Retinal pigment epithelial cell (primary cell): ENCODE measurements at regions not wholly inside any gene's neighbourhood (a gene's known extent, or its start where the extent isn't known, plus 50 kb on each side); places are given as distances from the start of the nearest gene placed in this dataset.
"Not testable (repeated sequence)": the region's sequence is repeated elsewhere in the genome, so short reads cannot be mapped to it uniquely, and the experiment has no call there.

Experiments used
- DNase-seq: peaks from one replicate; pipeline ENCODE4 v3.0.0-alpha.2; 2010; ENCODE audit warnings: low read depth
- H3K4me3 ChIP-seq: 2 replicates; pipeline ENCODE4 v1.5.1; 2011; ENCODE audit warnings: mild to moderate bottlenecking, low read length, control low read depth, moderate library complexity
- CTCF ChIP-seq: conservative IDR thresholded peaks from 2 replicates; pipeline ENCODE4 v1.5.1; 2011; ENCODE audit warnings: low read depth, low read length, control low read depth, inconsistent platforms

- no peak for TF ChIP-seq CTCF
- DNase-seq: no peak
- no peak overlapping the region for H3K4me3 ChIP-seq
These were observed 234.1 kb downstream of the TMEM161B start for GRCh38 chr5:88034520-88034919.

DNA sequence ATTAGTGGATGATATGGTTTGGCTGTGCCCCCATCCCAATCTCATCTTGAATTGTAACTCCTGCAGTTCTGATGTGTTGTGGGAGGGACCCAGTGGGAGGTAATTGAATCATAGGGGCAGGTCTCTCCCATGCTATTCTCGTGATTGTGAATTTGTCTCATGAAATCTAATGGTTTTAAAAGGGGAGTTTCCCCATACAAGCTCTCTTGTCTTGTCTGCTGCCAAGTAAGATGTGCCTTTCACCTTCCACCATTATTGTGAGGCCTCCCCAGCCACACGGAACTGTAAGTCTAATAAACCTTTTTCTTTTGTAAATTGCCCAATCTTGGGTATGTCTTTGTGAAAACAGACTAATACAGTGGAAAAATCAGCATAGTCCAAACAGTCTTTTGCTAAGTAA, 235.5 kb downstream of the TMEM161B start:
- DNase-seq: no peak
- TF ChIP-seq CTCF: no peak
- H3K4me3 ChIP-seq: no peak overlapping the region

DNA sequence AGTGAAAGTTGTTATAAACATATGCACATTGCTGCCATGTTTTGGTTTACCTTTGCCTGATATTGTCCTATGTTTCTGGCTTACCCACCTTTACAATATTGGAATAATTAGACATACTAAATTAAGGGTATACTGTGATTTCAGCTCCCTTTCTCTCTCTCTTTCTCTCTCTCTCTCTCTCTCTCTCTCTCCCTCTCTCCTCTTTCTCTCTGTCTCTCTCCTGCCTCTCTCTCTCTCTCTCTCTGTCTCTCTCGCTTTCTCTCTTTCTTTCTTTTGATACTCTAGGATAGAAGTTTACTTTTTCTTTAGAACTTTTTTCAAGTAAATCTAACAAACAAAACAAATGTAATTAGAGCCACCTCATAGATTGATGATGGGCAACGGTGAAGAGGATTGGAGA, 239.6 kb downstream of the TMEM161B start:
- no peak for DNase-seq
- TF ChIP-seq CTCF: no peak
- no peak overlapping the region for H3K4me3 ChIP-seq

- no peak for TF ChIP-seq CTCF
- no peak for DNase-seq
- H3K4me3 ChIP-seq: no peak overlapping the region
These were observed 247.5 kb downstream of the TMEM161B start for GRCh38 chr5:88021141-88021540.

DNA sequence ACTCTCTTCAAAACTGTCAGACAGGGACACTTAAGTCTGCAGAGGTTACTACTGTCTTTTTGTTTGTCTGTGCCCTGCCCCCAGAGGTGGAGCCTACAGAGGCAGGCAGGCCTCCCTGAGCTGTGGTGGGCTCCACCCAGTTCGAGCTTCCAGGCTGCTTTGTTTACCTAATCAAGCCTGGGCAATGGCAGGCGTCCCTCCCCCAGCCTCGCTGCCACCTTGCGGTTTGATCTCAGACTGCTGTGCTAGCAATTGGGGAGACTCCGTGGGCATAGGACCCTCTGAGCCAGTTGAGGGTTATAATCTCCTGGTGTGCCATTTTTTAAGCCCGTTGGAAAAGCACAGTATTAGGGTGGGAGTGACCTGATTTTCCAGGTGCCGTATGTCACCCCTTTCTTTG, 253.7 kb downstream of the TMEM161B start:
- DNase-seq, H3K4me3 ChIP-seq: not testable (repeated sequence)

GRCh38 chr5:88000877-88001276, 267.8 kb downstream of the TMEM161B start:
- TF ChIP-seq CTCF: no peak
- no peak for DNase-seq
- H3K4me3 ChIP-seq: no peak overlapping the region

GRCh38 chr5:87997662-87998061, 271.0 kb downstream of the TMEM161B start:
- no peak for TF ChIP-seq CTCF
- H3K4me3 ChIP-seq: no peak overlapping the region
- DNase-seq: no peak

- no peak overlapping the region for H3K4me3 ChIP-seq
- no peak for TF ChIP-seq CTCF
- DNase-seq: no peak
These were observed 302.4 kb downstream of the TMEM161B start for GRCh38 chr5:87966213-87966612.
